Neural crest cell (in vitro differentiated cells): ENCODE measurements at regions not wholly inside any gene's neighbourhood (a gene's known extent, or its start where the extent isn't known, plus 50 kb on each side); places are given as distances from the start of the nearest gene placed in this dataset.

Experiments used
- DNase-seq: peaks from one replicate; pipeline ENCODE4 v3.0.0; 2021; ENCODE audit warnings: low read depth, mixed read lengths, low spot score
- H3K27ac Mint-ChIP-seq: one replicate; pipeline ENCODE4 v1.8.0; 2021; ENCODE audit warnings: mild to moderate bottlenecking, mixed read lengths; ENCODE audit not compliant: unreplicated experiment
- H3K27me3 Mint-ChIP-seq: 2 replicates; pipeline ENCODE4 v1.8.0; 2021; ENCODE audit warnings: low read depth, mild to moderate bottlenecking, mixed read lengths
- H3K36me3 Mint-ChIP-seq: 2 replicates; pipeline ENCODE4 v1.8.0; 2021; ENCODE audit warnings: low read depth, mild to moderate bottlenecking, mixed read lengths
- H3K4me1 Mint-ChIP-seq: 2 replicates; pipeline ENCODE4 v1.8.0; 2021; ENCODE audit warnings: mixed read lengths
- H3K4me3 Mint-ChIP-seq: one replicate; pipeline ENCODE4 v1.8.0; 2021; ENCODE audit warnings: mild to moderate bottlenecking, mixed read lengths
- H3K9me3 Mint-ChIP-seq: 2 replicates; pipeline ENCODE4 v1.8.0; 2021; ENCODE audit warnings: mixed read lengths
- CTCF ChIP-seq: fragments of 200-600 bp; sonication (generic); conservative IDR thresholded peaks from 2 replicates; pipeline ENCODE4 v1.5.0; 2021; ENCODE audit warnings: antibody characterized with exemption, mild to moderate bottlenecking

GRCh38 chr3:117499189-117499870 is 789.8 kb downstream of the TUSC7 start:
- no peak for DNase-seq
- Mint-ChIP-seq H3K36me3 (no peaks in the 10 kb centered on the region), H3K9me3 (no peaks in the 10 kb centered on the region), H3K27me3 (no peaks in the 10 kb centered on the region), H3K4me3 (no peak overlapping the region), H3K4me1 (no peaks in the 10 kb centered on the region), H3K27ac (no peak overlapping the region)
- no peak for TF ChIP-seq CTCF

DNA sequence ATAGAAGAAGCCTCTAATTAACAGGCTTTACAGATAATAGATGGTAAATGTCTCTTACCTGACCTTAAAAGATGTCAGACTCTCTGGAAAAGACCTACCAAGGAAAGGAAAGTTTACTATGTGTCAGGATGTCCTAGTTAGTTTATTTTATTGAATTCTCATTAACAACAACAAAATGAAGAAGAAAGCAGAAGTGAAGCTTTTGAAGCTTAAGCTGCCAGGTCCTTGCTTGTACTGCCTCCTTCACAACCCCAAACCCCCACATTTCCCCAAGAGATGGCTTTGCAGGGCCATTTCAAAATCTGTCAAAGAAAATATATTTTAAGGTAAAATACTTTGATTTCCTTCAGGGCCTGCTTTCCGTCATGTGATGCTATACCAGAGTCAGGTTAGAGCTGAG is 798.4 kb downstream of the TUSC7 start:
- Mint-ChIP-seq H3K4me3 (no peak overlapping the region), H3K4me1 (no peaks in the 10 kb centered on the region), H3K36me3 (peaks cover 3% of the 10 kb centered on the region), H3K9me3 (peaks cover 13% of the 10 kb centered on the region), H3K27ac (no peak overlapping the region), H3K27me3 (no peaks in the 10 kb centered on the region)
- DNase-seq = no peak
- no peak for TF ChIP-seq CTCF

DNA sequence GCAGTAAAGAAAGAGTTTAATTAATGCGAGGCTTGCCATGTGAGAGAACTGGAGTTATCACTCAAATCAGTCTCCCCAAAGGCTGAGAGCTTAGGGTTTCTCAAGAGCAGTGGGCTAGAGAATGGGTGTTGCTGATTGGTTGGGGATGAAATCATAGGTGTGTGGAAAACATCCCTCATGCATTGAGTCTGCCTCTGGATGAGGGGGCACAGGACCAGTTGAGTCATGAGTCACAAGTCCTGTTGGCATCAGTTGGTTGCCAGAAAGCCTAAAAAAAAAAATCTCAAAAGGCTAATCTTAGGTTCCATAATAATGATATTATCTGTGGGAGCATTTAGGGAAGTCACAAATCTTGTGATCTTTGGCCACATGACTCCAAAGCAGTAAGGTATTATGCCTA is 800.3 kb downstream of the TUSC7 start:
- no peaks in the 10 kb centered on the region for H3K4me1 Mint-ChIP-seq
- H3K4me3 Mint-ChIP-seq = no peak overlapping the region
- no peak for DNase-seq
- H3K9me3 Mint-ChIP-seq = peaks cover 13% of the 10 kb centered on the region
- TF ChIP-seq CTCF = no peak
- peaks cover 3% of the 10 kb centered on the region for H3K36me3 Mint-ChIP-seq
- H3K27me3 Mint-ChIP-seq = no peaks in the 10 kb centered on the region
- H3K27ac Mint-ChIP-seq = no peak overlapping the region

DNA sequence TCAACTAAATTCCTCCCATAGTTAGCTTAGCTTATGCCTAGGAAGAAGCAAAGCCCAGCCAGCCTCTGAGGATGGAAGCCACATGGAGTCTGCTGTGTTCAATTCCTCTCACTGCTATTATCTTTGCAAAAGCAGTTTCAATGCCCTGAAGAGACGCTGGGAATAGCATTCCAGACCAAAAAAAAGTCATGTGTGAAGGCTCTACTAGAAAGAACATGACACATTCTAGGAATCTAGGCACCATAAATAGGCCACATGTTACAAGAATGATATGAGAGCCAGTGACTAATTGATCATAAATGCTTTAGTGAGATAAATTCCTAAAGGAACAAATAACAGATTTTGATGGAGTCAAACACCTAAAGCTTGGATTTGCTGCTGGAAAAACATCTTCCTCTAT is 800.8 kb downstream of the TUSC7 start:
- Mint-ChIP-seq H3K27me3 (no peaks in the 10 kb centered on the region), H3K27ac (no peak overlapping the region), H3K4me1 (no peaks in the 10 kb centered on the region), H3K36me3 (peaks cover 3% of the 10 kb centered on the region), H3K9me3 (peaks cover 13% of the 10 kb centered on the region), H3K4me3 (no peak overlapping the region)
- DNase-seq = no peak
- TF ChIP-seq CTCF = no peak

DNA sequence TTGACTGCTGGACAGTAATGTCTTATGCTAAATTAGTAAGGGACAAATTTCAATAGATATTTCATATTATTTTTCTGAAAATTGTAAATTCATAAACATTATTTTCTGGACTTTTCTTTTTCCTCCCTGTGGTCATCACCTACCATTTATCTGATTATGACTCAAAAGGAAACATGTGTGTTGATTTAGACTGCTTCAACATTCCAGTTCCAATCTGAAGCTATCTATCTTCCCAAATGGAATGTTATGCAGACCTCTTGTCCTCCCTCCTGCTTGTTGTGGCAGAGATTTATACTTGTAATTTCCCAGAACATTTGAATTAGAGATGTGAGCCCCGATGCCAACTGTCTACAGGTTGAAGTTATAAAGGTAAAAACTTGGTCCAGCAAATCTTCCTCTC is 803.4 kb downstream of the TUSC7 start:
- H3K27me3 Mint-ChIP-seq = no peaks in the 10 kb centered on the region
- H3K27ac Mint-ChIP-seq = no peak overlapping the region
- peaks cover 6% of the 10 kb centered on the region for H3K9me3 Mint-ChIP-seq
- TF ChIP-seq CTCF = no peak
- H3K36me3 Mint-ChIP-seq = no peaks in the 10 kb centered on the region
- H3K4me3 Mint-ChIP-seq = no peak overlapping the region
- H3K4me1 Mint-ChIP-seq = no peaks in the 10 kb centered on the region
- no peak for DNase-seq
